Activated CD4-positive, CD25-positive, alpha-beta regulatory T cell (primary cell): ENCODE measurements at regions not wholly inside any gene's neighbourhood (a gene's known extent, or its start where the extent isn't known, plus 50 kb on each side); places are given as distances from the start of the nearest gene placed in this dataset.
"Not testable (repeated sequence)": the region's sequence is repeated elsewhere in the genome, so short reads cannot be mapped to it uniquely, and the experiment has no call there.

Experiments
- DNase-seq, 4 experiments: peaks; one replicate each; lab custom pipeline; 2025; lab: John Stamatoyannopoulos, UW

- no peak for DNase-seq
Measured at GRCh38 chr4:152193059-152193458, 342.8 kb downstream of the FBXW7 start.

- no peak for DNase-seq
Measured at GRCh38 chr4:152190907-152191306, 345.0 kb downstream of the FBXW7 start.

- DNase-seq: no peak
Measured at GRCh38 chr4:152189451-152190179, 346.3 kb downstream of the FBXW7 start.

GRCh38 chr4:152188801-152189200, 347.1 kb downstream of the FBXW7 start:
- no peak for DNase-seq

- DNase-seq: no peak
Measured at GRCh38 chr4:152187693-152188092, 348.2 kb downstream of the FBXW7 start.

- no peak for DNase-seq
Measured at GRCh38 chr4:152185786-152186550, 349.9 kb downstream of the FBXW7 start.

- DNase-seq: no peak
Measured at GRCh38 chr4:152181150-152181549, 354.7 kb downstream of the FBXW7 start.

GRCh38 chr4:152180369-152180768, 355.5 kb downstream of the FBXW7 start:
- no peak for DNase-seq

- DNase-seq: not testable (repeated sequence)
Measured at GRCh38 chr4:152177538-152177937, 358.4 kb downstream of the FBXW7 start.

- DNase-seq: no peak
Measured at GRCh38 chr4:152176627-152177214, 359.2 kb downstream of the FBXW7 start.

GRCh38 chr4:152175586-152175985, 360.3 kb downstream of the FBXW7 start:
- no peak for DNase-seq

GRCh38 chr4:152172146-152172545, 363.7 kb downstream of the FBXW7 start:
- DNase-seq: no peak

GRCh38 chr4:152171556-152171955, 364.3 kb downstream of the FBXW7 start:
- DNase-seq: no peak

- DNase-seq: no peak
Measured at GRCh38 chr4:152169683-152170082, 366.2 kb downstream of the FBXW7 start.

- DNase-seq: no peak
Measured at GRCh38 chr4:152168987-152169616, 366.8 kb downstream of the FBXW7 start.

- no peak for DNase-seq
Measured at GRCh38 chr4:152166567-152166966, 369.3 kb downstream of the FBXW7 start.

GRCh38 chr4:152165846-152166245, 370.0 kb downstream of the FBXW7 start:
- DNase-seq: no peak

- DNase-seq: no peak
Measured at GRCh38 chr4:152165146-152165545, 370.7 kb downstream of the FBXW7 start.

GRCh38 chr4:152164561-152164960, 371.3 kb downstream of the FBXW7 start:
- DNase-seq: no peak

GRCh38 chr4:152162331-152162697, 373.6 kb downstream of the FBXW7 start:
- no peak for DNase-seq

GRCh38 chr4:152161676-152162330, 374.1 kb downstream of the FBXW7 start:
- no peak for DNase-seq

GRCh38 chr4:152160225-152160800, 375.6 kb downstream of the FBXW7 start:
- no peak for DNase-seq
